SK-N-SH (cell line): ENCODE measurements at regions not wholly inside any gene's neighbourhood (a gene's known extent, or its start where the extent isn't known, plus 50 kb on each side); places are given as distances from the start of the nearest gene placed in this dataset.

ENCODE experiments used
- CTCF ChIA-PET: fragments of 300-600, 350-600 bp; formaldehyde crosslinking; extraction: SDS; loops from one replicate; lab custom pipeline; 2021; lab: Yijun Ruan, JAX
- POLR2A ChIA-PET: fragments of 350-600 bp; sonication (Branson Sonifier 250); formaldehyde crosslinking; extraction: SDS; loops from one replicate; lab custom pipeline; 2020; ENCODE audit warnings: antibody characterized with exemption, inconsistent platforms; lab: Yijun Ruan, JAX
- DNase-seq: peaks from one replicate; pipeline ENCODE4 v3.0.0; 2012
- H2AFZ ChIP-seq: fragments of 200-600 bp; sonication (generic); 2 replicates; pipeline ENCODE4 v1.8.1; 2016; ENCODE audit warnings: antibody characterized with exemption, mild to moderate bottlenecking, low read depth
- H3F3A ChIP-seq: fragments of 200-600 bp; sonication (generic); replicated peaks from 2 replicates; pipeline ENCODE3; 2016; ENCODE audit warnings: antibody characterized with exemption, mild to moderate bottlenecking; ENCODE audit not compliant: insufficient read depth
- H3K27ac ChIP-seq, 2 experiments: fragments of 200-500 bp in 1 of 2; fragments of 200-600 bp in 1 of 2; sonication (Bioruptor generic) in 1 of 2; sonication (generic), shearing (Covaris generic) in 1 of 2; 2 replicates each; pipeline versions ENCODE4 v1.5.1 to v1.6.1; 2014 to 2016; ENCODE audit warnings: low read depth in 2 of 2, inconsistent platforms in 1 of 2, low read length in 1 of 2, mild to moderate bottlenecking in 1 of 2, mixed read lengths in 1 of 2
- H3K27me3 ChIP-seq: fragments of 200-600 bp; sonication (generic), shearing (Covaris generic); 2 replicates; pipeline ENCODE4 v1.6.1; 2016; ENCODE audit warnings: mixed run types; ENCODE audit not compliant: insufficient read depth
- H3K36me3 ChIP-seq, 2 experiments: fragments of 200-500 bp in 1 of 2; fragments of 200-600 bp in 1 of 2; sonication (Bioruptor generic) in 1 of 2; sonication (generic) in 1 of 2; replicated peaks in 1 of 2; 2 replicates each; pipeline versions ENCODE3 to v1.5.1; 2014 to 2016; ENCODE audit warnings: low read length in 1 of 2, mild to moderate bottlenecking in 1 of 2; ENCODE audit not compliant: insufficient read depth in 2 of 2, control insufficient read depth in 1 of 2
- H3K4me1 ChIP-seq, 2 experiments: fragments of 200-500 bp in 1 of 2; fragments of 200-600 bp in 1 of 2; sonication (Bioruptor generic) in 1 of 2; sonication (generic), shearing (Covaris generic) in 1 of 2; 2 replicates each; pipeline versions ENCODE4 v1.5.1 to v1.6.1; 2014 to 2016; ENCODE audit warnings: low read depth in 1 of 2, low read length in 1 of 2, mixed run types in 1 of 2; ENCODE audit not compliant: insufficient read depth in 2 of 2, control insufficient read depth in 1 of 2
- H3K4me2 ChIP-seq: fragments of 200-600 bp; sonication (generic), shearing (Covaris generic); 2 replicates; pipeline ENCODE4 v1.6.1; 2017; ENCODE audit warnings: mixed run types
- H3K4me3 ChIP-seq, 2 experiments: fragments of 200-500 bp in 1 of 2; fragments of 200-600 bp in 1 of 2; sonication (Bioruptor generic) in 1 of 2; sonication (generic), shearing (Covaris generic) in 1 of 2; 2 replicates each; pipeline versions ENCODE4 v1.5.1 to v1.8.1; 2014 to 2016; ENCODE audit warnings: low read depth in 2 of 2, inconsistent platforms in 1 of 2, low read length in 1 of 2, mild to moderate bottlenecking in 1 of 2, mixed read lengths in 1 of 2, moderate library complexity in 1 of 2
- H3K79me2 ChIP-seq: fragments of 200-600 bp; sonication (generic); 2 replicates; pipeline ENCODE4 v1.8.1; 2017; ENCODE audit warnings: mild to moderate bottlenecking; ENCODE audit not compliant: insufficient read depth
- H3K9ac ChIP-seq: fragments of 200-600 bp; sonication (generic); 2 replicates; pipeline ENCODE4 v1.6.1; 2017; ENCODE audit warnings: mixed run types
- H3K9me2 ChIP-seq: fragments of 200-600 bp; sonication (generic); 2 replicates; pipeline ENCODE4 v1.6.1; 2017; ENCODE audit warnings: mixed run types
- H3K9me3 ChIP-seq: fragments of 200-600 bp; sonication (generic); 2 replicates; pipeline ENCODE4 v1.6.1; 2017; ENCODE audit warnings: mixed run types, mild to moderate bottlenecking, moderate library complexity
- H4K20me1 ChIP-seq: fragments of 200-600 bp; sonication (generic); 2 replicates; pipeline ENCODE4 v1.6.1; 2017; ENCODE audit warnings: mild to moderate bottlenecking, mixed run types; ENCODE audit not compliant: insufficient read depth
- CTCF ChIP-seq: fragments of 200-600 bp; sonication (generic); IDR thresholded peaks from 2 replicates; pipeline ENCODE4 v1.6.1; 2017; ENCODE audit warnings: antibody characterized with exemption, mild to moderate bottlenecking, moderate library complexity
- FOSL2 ChIP-seq: IDR thresholded peaks from 2 replicates; pipeline ENCODE4 v1.4.0; 2012; ENCODE audit warnings: low read depth, mild to moderate bottlenecking, moderate library complexity, borderline replicate concordance
- FOXJ3 ChIP-seq: sonication (generic); formaldehyde crosslinking; IDR thresholded peaks from 2 replicates; pipeline ENCODE4 v1.5.1; 2020; ENCODE audit warnings: mild to moderate bottlenecking, missing genetic modification reagents
- GABPA ChIP-seq: IDR thresholded peaks from 2 replicates; pipeline ENCODE4 v1.4.0; 2012; ENCODE audit warnings: low read depth, mild to moderate bottlenecking
- IRF3 ChIP-seq: fragments of 150-350 bp; IDR thresholded peaks from 2 replicates; pipeline ENCODE4 v1.6.1; 2016; ENCODE audit warnings: mild to moderate bottlenecking, low read depth, low read length
- JUND ChIP-seq: IDR thresholded peaks from 2 replicates; pipeline ENCODE4 v1.4.0; 2012
- MXI1 ChIP-seq: IDR thresholded peaks from 2 replicates; pipeline ENCODE4 v1.6.1; 2012; ENCODE audit warnings: mild to moderate bottlenecking, low read depth, low read length, improper control_type of control experiment
- NFIC ChIP-seq: IDR thresholded peaks from 2 replicates; pipeline ENCODE4 v1.4.0; 2012; ENCODE audit warnings: borderline replicate concordance
- NRF1 ChIP-seq: IDR thresholded peaks from 2 replicates; pipeline ENCODE4 v1.6.1; 2012; ENCODE audit warnings: low read depth, mild to moderate bottlenecking, low read length
- POLR2AphosphoS5 ChIP-seq: IDR thresholded peaks from 2 replicates; pipeline ENCODE4 v1.6.1; 2012; ENCODE audit warnings: low read depth, low read length
- RCOR1 ChIP-seq: fragments of 150-350 bp; IDR thresholded peaks from 2 replicates; pipeline ENCODE4 v1.6.1; 2017; ENCODE audit warnings: antibody characterized with exemption, low read length
- REST ChIP-seq: IDR thresholded peaks from 2 replicates; pipeline ENCODE4 v1.6.1; 2012; ENCODE audit warnings: mild to moderate bottlenecking, low read depth, low read length, moderate library complexity
- RXRA ChIP-seq: IDR thresholded peaks from 2 replicates; pipeline ENCODE4 v1.4.0; 2012; ENCODE audit warnings: low read depth, mild to moderate bottlenecking, borderline replicate concordance
- SIN3A ChIP-seq: IDR thresholded peaks from 2 replicates; pipeline ENCODE4 v1.6.1; 2012; ENCODE audit warnings: low read depth, mild to moderate bottlenecking, low read length, moderate library complexity, borderline replicate concordance
- TCF12 ChIP-seq: IDR thresholded peaks from 2 replicates; pipeline ENCODE4 v1.4.0; 2012
- USF1 ChIP-seq: IDR thresholded peaks from 2 replicates; pipeline ENCODE4 v1.4.0; 2012; ENCODE audit warnings: low read depth, borderline replicate concordance
- YY1 ChIP-seq: IDR thresholded peaks from 2 replicates; pipeline ENCODE4 v1.4.0; 2012; ENCODE audit warnings: low read depth, mild to moderate bottlenecking
- WGBS: methylation state at CpG from one replicate; pipeline ENCODE4 v1.1.6; 2017; ENCODE audit warnings: low lambda C conversion rate; 5-methylcytosine and 5-hydroxymethylcytosine counted together
- TF ChIP-seq, protein P1 (sequence below): IDR thresholded peaks from 2 replicates; pipeline ENCODE4 v1.4.0; 2012; ENCODE audit warnings: low read depth
- TF ChIP-seq, protein P2 (sequence below): fragments of 150-350 bp; IDR thresholded peaks from 2 replicates; pipeline ENCODE4 v1.6.1; 2017; ENCODE audit warnings: antibody characterized with exemption, low read length, low read depth, borderline replicate concordance

GRCh38 chr5:19172926-19173470, 815.0 kb downstream of the CDH18 start:
- no peak overlapping the region for H3K4me3 ChIP-seq
- TF ChIP-seq POLR2AphosphoS5: no peak
- no peak for TF ChIP-seq TCF12
- TF ChIP-seq, protein P1, sequence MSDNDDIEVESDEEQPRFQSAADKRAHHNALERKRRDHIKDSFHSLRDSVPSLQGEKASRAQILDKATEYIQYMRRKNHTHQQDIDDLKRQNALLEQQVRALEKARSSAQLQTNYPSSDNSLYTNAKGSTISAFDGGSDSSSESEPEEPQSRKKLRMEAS: no peak
- no peak for TF ChIP-seq NFIC
- TF ChIP-seq GABPA: no peak
- TF ChIP-seq REST: no peak
- TF ChIP-seq CTCF: no peak
- TF ChIP-seq, protein P2, sequence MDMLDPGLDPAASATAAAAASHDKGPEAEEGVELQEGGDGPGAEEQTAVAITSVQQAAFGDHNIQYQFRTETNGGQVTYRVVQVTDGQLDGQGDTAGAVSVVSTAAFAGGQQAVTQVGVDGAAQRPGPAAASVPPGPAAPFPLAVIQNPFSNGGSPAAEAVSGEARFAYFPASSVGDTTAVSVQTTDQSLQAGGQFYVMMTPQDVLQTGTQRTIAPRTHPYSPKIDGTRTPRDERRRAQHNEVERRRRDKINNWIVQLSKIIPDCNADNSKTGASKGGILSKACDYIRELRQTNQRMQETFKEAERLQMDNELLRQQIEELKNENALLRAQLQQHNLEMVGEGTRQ: no peak
- no peak for TF ChIP-seq RCOR1
- TF ChIP-seq NRF1: no peak
- no peak for TF ChIP-seq FOSL2
- no peak for TF ChIP-seq YY1
- TF ChIP-seq MXI1: no peak
- no peak for TF ChIP-seq FOXJ3 (CRISPR knock-in tag)
- no peak for TF ChIP-seq SIN3A
- TF ChIP-seq RXRA: no peak
- TF ChIP-seq USF1: no peak
- TF ChIP-seq IRF3: no peak
- no peak for TF ChIP-seq JUND
- TF ChIP-seq, all 33 proteins: peak for 0
- POLR2A ChIA-PET: no interaction called here
- no peak overlapping the region for H3K4me2 ChIP-seq
- no peaks in the 10 kb centered on the region for H3K27me3 ChIP-seq
- H2AFZ ChIP-seq: no peak overlapping the region
- H3K9ac ChIP-seq: no peak overlapping the region
- CTCF ChIA-PET: no interaction called here
- H4K20me1 ChIP-seq: no peaks in the 10 kb centered on the region
- no peaks in the 10 kb centered on the region for H3K4me1 ChIP-seq
- H3K9me3 ChIP-seq: no peaks in the 10 kb centered on the region
- no peaks in the 10 kb centered on the region for H3K36me3 ChIP-seq
- H3K79me2 ChIP-seq: no peaks in the 10 kb centered on the region
- 18% methylated on average over 6 of the region's 6 CpGs for WGBS
- no peak for DNase-seq
- no peak overlapping the region for H3K27ac ChIP-seq
- H3F3A ChIP-seq: no peaks in the 10 kb centered on the region
- no peaks in the 10 kb centered on the region for H3K9me2 ChIP-seq
